HuH-7 (cell line): ENCODE measurements at regions not wholly inside any gene's neighbourhood (a gene's known extent, or its start where the extent isn't known, plus 50 kb on each side); places are given as distances from the start of the nearest gene placed in this dataset.

ENCODE experiments used
- DNase-seq: peaks from one replicate; pipeline ENCODE4 v3.0.0; 2011; ENCODE audit warnings: low spot score

DNA sequence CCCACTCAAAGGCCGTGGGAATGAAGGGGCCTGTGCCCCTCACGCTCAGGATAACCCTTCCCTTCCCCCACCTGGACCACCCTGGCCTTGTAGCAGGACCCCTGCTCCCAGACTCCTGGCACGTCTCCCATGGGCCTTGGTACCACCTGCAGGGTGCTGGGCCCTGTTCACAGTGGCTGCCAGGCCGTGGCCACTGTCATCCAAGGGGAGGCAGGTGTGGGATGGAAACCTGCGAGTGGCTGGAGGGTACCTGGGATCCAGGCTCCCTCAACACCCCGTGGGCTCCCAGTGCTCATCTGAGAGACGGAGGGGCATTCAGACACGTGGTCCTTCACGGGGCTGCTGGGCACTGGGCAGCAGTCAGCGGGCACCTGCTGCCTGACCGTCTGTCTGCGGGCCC, 75.6 kb upstream of the CIBAR2 start:
- no peak for DNase-seq

DNA sequence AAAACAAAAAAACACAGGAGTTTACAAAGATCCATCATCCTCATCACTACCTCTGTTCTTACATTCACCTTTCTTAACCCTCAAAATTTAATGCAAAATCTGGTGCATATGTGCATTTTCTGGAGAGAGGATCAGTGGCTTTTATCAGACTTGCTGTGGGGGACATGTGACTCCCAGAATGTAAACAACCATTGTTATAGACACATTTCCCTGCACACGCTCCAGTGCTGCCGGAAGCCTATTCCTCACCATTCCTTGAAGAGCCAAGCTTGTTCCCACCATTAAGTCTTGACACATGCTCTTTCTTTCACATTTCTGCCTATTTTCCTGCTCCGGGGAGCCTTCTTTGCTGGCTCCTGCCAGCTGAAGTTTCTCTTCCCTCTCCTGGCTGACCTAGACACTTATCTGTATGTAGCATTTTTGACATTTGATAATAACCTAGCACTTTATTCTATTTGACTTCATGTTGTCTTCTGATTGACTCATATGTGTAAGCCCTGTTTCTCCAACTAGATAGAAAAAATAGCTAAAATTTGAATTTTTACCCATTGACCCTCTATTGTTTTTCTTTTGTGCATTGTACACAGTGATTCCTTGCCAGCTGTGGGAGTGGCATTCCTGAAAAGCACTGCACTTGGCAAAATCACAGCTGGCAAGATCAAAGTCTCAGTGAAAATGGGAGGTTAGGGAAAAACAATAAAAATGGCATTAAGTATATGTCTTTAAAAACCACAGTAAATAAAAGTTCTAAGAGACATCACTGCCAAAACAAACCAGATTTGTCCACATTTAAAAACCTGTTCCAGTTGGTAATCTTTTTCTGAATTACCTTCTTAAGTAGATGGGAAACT, 76.8 kb upstream of the CIBAR2 start:
- no peak for DNase-seq

DNA sequence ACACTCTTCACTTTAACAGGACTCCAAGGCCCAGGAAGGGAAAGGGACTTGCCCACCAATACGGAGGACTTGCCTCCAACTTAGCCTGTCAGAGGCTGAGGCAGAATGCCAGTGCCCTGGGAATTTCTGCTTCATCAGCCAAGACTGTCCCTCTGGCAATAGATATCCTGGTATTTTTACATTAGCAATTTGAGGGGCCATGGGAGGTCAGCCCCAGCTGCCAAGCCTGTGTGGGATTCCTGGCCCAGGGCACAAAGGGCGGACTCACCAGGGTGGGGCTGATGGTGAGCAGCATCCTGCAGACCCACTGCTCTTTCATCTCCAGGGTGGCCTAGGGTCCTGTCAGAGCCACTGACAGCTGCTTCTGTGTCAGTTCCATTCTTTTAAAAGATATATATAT, 78.3 kb upstream of the CIBAR2 start:
- no peak for DNase-seq

DNA sequence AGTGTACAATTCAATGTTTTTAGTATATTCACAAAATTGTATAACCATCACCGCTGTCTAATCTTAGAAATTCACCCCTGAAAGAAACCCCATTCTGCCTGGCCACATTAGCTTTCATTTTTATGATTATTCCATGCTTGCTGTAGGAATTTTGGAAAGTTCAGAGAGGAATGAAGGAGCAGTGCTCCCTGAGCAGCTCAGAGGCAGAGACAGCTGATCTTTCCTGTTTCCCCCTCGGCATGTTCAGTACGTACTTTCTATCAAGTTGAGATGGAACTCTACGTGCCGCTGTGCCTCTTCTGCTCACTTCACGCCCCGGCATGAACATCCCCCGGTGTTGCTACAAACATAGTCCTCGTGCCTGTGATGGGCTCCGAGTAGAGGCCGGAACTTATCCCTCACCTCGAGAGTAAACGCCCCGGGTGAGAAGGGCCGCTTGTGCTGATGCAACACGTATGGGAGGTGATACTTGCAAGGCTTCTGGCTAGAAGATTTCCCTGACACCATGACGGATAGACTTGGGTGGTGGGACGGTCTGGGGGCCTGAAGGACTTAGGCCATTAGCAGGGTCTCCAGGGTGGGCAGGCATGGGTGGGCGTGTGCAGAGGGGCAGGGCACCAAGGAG, 79.2 kb upstream of the CIBAR2 start:
- no peak for DNase-seq

DNA sequence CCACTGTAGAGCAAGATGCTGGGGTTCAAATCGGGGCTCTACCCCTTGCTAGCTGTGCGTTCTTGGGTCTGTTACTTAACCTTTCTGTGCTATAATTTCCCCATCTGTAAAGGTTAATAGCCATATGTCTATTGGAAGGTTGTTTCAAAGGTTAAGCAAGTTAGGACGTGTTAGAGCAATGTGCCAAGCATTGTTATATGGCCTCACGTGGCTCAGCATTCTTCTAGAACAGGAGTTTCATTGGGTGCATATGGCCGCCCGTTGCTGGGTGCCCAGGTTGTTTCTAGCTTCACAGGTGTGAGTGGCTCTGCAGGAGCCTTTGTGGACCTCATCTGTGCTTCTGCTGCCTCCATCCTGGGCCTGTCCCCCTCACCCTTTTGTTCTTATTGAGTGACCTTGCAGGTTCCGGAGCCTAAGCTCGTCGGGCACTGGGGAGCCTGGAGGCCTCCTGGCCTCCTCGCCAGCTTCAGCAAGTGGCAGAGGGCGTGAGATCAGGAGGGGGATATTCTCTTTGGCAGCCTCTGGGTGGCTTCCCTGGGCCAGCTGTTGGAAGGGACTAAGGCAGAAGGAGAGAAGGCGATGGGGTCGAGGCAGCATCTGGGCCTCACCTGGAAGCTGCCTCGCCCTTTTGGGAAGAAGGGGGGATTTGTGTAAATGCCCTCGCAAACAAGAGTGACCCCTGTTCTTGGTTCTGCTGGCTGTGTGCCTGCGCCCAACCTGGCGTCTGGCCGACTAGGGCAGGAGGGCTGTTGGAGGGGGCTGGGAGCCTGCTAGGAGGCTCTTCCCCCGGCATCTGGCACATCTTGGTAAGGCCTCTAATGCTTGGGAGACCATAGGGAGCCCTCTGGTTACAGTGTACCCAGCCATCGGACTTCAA, 80.2 kb upstream of the CIBAR2 start:
- DNase-seq = no peak

DNA sequence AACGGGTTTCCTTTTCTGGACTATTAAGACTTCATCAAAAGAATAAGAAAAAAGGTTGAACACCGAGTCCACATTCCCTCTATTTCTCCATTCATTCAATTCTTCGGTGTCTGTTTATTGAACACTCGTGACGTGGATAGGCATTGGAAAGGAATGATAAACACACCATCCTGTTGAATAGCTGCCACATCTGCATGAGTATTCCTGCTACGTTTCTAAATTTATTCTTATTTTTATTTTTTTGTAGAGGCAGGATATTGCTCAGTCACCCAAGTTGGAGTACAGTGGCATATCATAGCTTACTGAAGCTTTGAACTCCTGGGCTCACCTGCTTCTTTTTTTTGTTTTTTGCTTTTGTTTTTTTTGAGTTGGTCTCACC, 80.8 kb upstream of the CIBAR2 start:
- DNase-seq = no peak

DNA sequence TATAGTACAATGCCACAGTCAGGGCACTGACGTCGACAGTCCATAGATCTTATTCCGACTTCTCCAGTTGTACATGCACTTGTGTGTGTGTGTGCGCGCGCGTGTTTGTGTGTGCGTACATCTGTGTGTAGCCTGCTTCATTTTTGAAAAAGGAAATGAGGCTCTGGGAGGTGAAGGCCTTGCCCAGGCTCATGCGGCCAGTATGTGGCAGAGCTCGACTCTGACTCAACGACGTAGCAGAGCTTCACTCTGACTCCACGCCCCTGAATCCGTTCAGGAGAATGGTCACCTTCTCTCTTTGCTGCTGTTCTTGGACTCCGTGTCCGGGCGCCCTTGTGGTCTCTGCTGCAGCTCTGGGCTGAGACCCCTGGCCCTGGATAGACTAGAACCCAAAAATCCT, 81.6 kb upstream of the CIBAR2 start:
- DNase-seq = no peak

DNA sequence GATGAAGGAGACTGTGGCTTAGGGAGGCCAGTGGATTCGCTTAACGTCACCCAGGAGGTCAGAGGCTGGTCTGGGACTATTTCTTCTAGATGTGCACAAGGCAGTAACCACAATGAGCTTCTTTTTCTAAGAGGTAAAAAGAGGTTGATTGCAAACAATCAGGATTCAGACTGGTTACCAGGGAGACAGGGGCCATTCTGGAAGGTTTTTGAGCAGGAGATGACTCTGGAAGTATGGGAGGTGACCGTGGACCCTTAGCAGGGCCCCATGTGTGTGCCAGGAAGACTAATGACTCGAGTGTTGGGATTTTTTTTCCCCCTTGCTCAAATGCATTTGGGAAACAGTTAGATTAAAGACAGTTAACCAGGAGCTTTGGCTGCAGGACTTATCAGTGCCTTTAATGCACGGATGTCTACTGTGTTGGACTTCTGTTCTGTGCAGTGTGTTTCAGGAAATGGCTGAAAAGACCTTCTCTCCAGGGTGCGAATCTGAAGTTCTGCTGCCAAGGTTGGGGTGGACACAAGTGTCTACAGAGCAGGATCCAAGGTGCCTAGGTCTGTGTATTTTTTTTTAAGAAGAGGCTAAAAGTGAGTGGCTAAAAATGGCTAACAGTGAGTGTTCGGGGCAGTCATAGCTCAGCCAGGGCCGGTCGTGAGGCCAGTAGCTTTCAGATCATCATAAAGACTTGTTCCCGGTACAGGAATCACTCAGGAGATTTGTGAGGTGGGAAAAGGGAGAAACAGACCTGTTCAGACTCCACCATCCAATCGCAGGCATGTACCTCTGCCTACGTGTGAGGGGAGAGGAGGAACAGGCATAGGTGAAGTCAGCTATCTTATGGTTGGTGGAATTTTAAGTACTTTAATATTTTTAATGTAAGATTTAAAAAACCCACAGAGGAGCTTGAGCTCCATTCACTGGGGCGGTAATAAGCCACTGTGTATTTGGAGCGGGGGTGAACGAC, 82.3 kb upstream of the CIBAR2 start:
- no peak for DNase-seq

DNA sequence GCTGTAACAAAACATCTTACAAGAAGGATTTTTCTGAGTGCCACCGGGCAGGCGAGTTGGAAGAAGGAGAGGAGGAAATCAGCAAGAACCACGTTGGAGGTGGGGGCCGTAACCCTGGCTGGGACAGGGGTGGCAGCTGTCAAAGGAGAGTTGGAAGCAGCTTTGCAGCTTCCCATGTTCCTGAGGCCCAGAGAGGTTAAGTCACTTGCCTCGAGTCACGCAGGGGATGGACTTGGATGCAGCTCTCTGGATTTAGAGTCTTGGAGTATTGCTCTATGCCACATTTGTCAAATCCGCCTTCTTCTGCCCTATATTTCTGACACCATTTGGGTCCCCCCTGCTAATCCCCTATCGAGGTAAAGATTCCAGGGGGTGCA, 83.0 kb upstream of the CIBAR2 start:
- no peak for DNase-seq

DNA sequence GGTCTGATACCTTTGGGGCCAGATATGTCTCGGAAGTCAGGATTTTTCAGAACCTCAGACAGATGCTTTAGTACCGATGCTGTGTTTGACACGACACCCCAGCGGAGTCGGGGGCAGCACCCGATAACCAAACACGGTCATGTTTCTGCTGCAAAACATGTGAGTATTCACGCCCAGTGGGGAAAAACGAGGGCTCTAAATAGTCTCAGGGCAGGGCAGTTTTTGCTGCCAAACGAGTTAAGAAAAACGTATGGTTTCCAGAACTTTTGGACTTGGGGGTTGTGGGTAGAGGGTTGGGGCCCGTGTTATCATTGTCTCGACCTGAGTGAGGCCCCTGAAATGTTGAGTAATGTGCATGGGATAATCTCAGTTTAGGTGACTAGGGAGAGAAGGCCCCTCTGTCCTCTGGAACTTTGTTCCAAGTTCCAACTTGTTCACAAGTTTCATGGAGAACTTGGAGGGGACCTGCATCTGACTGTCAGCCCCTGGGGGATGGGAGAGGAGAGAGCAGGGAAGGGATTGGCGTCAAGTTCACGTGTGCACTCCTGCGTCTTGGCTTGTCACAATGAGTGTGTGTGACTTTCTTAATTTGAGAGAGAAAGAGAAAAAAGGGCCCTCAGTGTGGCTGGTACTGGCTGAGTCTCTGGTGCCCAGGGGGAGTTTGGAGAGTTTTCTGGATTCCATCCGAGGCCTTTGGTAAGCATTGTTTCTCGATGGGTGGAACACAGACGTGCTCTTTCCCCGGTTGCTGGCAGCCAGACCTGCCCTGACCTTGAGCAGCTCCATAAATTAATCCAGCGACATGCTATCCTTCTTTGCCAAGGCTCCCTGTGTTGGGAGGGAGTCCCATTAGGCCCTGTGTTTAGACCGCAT, 83.9 kb upstream of the CIBAR2 start:
- no peak for DNase-seq

DNA sequence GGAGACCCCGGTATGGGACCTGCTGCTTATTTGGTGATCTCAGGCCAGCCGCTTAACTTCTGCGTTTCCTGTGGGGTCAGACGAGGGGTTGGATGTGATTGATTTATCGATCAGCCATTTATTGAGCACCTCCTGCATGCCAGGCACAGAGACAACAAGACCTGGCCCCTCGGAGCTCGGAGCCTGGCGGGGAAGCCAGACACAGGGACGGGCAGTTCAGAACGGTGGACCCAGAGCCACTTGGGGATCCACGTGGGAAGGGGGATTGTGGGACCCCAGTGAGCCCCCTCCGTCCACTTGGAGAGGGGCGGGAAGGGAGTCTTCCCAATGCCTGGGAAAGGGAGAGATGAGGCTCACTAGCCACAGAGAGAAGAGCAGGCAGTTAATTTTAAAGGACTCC, 84.7 kb upstream of the CIBAR2 start:
- DNase-seq = no peak

DNA sequence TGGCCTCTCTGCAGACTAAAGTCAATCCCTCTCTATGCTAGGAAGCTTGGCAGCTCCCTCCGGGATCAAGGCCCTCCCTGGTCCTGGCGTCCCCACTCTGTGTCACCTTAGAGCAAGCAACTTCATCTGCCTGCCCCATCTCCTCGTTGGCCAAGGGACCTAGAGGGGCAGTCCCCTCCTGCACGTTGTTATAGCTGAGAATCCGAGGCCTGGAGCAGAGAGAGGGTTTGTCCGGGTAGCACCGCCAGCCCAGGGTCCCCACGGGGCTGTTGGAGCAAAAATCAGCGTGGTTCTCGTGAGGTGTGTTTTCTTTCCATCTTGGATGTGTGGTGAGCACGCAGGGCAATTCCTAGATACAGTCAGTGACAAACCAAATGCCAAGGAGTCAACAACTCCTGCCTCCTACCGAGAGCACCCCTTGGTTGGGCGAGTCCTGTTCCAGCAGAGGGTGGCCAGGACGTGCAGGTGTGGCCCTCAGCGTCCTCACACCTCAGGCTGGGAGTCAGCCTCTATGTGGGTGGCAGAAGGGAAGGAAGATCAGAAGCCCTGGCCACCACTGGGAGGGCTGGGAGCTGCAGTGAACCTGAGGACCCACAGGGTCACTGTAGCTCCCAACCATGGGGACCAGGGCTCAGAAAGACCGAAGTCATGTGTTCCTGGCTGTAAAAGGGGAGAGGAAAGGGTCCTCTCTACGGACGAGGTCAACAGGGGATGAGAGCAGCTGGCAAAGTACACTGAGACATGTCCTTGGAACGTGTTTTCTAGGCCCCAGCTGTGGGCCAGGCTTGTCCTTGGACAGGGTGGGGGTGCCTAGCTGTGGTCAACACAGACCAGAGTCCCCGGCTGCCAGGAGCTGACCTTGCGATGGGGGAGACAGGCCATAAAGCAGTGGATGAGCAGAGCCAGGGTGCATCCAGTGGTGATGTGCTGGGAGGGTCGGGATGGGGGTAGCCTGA, 85.6 kb upstream of the CIBAR2 start:
- no peak for DNase-seq

DNA sequence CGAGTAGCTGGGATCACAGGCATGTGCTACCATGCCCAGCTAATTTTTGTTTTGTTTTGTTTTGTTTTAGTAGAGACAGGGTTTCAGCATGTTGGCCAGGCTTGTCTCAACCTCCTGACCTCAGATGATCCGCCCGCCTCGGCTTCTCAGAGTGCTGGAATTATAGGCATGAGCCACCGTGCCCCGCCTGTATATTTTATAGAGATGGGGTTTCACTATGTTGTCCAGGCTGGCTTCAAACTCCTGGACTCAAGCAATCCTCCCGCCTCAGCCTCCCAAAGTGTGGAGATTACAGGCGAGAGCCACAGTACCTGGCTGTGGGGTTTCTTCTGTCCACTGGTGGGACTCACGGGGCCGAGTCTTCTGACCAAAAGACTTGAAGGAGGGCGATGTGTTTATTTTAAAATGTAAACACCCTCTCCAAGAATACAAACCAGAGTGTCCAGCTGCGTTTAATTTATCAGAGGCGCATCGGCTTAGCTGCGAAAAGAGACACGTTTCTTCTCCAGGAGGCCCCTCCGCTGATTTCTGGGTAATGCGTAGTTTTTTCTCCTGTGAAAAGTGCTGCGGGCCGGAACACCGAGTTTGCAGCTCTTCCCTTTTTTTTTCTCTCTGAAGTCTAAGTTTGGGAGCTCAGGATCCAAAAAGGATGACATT, 86.9 kb upstream of the CIBAR2 start:
- no peak for DNase-seq

DNA sequence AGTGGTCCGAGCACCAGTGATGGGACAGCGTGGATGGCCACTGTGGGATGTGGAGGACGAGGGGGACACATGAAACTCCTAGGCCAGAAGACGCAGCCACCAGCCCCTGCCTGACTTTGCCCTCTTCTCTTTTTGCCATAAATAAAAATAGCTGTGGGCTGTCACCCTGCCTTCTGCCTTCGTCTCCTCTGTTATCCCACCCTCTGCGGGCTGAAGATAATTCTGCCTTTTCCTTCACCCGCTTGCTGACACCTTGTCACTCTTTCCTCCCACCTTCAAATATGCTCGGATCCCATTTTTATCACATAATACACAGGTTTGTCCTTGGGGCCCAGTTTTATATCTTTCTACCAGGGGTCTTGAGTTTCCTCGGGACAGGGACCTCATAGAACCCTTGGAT, 87.6 kb upstream of the CIBAR2 start:
- DNase-seq = no peak

DNA sequence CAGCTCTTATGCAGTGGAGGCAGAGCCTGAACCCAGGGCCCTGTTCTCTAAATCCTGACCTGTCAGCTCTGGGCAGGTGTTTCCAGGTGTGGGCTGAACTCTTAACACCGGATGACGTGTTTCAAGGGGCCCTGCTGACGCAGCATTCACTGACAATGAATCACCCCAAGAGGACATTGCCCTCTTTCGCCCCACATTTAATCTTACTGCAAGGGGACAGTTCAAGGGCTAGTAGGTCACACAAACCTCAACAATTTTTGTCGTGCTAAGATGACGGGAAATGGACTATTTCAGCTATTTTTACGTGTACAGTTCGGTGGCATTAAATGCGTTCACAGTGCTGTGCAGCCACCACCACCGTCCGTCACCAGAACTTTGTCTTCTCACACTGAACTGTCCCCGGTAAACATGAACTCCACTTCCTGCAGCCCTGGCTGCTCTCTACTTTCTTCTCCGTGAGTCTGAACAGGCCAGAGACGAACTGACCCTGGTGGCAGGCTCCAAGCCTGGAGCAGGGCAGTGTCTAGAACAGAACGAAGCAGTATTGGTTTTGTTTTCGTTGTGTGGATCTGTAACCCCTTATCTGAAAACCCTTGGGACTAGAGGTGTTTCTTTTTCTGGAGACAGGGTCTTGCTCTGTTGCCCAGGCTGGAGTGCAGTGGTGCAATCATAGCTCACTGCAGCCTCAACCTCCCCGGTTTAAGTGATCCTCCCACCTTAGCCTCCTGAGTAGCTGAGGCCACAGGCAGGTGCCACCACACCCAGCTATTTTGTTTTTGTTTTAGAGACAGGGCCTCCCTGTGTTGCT, 88.4 kb upstream of the CIBAR2 start:
- DNase-seq = no peak

DNA sequence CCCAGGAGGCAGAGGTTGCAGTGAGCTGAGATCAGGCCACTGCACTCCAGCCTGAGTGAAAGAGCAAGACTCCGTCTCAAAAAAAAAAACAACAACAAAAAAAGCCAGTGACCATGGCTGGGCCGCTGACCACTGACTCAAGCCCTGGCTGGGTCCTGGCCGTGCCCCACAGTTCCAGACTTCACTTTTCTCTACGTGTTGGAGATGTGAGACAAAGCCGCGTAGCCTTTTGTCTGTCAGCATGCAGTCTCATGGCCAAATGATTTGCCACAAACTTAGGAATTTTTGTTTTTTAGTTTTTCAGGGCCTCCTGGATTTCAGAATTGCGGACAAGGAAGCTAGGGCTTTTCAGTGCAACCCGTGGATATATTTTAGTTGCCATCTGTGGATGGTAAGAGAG, 89.3 kb upstream of the CIBAR2 start:
- DNase-seq = no peak

DNA sequence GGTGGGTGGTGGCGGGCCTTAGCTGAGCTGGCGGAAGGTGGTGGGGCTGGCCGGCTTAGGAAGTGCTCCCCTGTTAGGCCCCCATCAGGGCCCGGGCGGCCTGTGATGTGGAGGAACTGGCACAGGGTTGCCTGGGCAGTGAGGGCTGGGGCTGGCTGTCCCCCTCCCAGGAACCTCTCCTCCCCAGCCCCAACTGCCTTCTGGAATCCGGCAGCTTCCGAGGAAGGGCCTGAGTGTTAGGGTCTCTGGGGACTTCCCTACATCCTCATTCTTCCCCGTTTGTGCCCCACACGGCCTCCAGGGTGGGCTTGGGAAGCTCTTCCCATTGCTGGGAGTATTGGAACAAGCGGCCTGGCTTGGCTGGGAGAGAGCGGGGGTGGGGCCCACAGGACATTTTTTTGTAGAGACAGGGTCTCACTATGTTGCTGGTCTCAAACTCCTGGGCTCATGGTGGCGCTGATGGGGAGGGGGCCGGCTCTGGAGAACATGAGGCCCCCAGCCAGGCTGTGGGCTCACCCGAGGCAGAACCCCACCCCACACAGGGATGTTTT, 89.9 kb upstream of the CIBAR2 start:
- no peak for DNase-seq
